ENCODE measurements at regions not wholly inside any gene's neighbourhood (a gene's known extent, or its start where the extent isn't known, plus 50 kb on each side); places are given as distances from the start of the nearest gene placed in this dataset.

GRCh38 chr6:148166339-148166968 is 176.2 kb upstream of the SASH1 start:
- Histone ChIP-seq H3K4me3 (ENCODE audit: insufficient read length, low read depth) (no peak overlapping the region), H3K9ac (ENCODE audit: insufficient read length, low read depth) (no peak overlapping the region), H3K36me3 (ENCODE audit: insufficient read depth, insufficient read length, low read length) (no peaks in the 10 kb centered on the region), H3K4me1 (ENCODE audit: insufficient read depth, insufficient read length) (no peaks in the 10 kb centered on the region), H3K9me3 (ENCODE audit: insufficient read depth, low read length) (no peaks in the 10 kb centered on the region), H3K27me3 (ENCODE audit: insufficient read depth, insufficient read length) (no peaks in the 10 kb centered on the region)
- TF ChIP-seq ZNF274 (IDR thresholded peaks at IDR 0.05; ENCODE audit: low read depth, low read length) (no peak), SUZ12 (IDR thresholded peaks at IDR 0.05; ENCODE audit: extremely low read depth, insufficient read depth, insufficient read length) (no peak), YY1 (IDR thresholded peaks at IDR 0.05; ENCODE audit: insufficient read depth, insufficient read length) (no peak)
- peak; percentile 18 for DNase-seq (ENCODE audit: low read depth, low spot score)

- DNase-seq (ENCODE audit: low read depth, low spot score), result no peak
- no peaks in the 10 kb centered on the region for H3K9me3 ChIP-seq (ENCODE audit: insufficient read depth, low read length)
- no peaks in the 10 kb centered on the region for H3K4me1 ChIP-seq (ENCODE audit: insufficient read depth, insufficient read length)
- TF ChIP-seq YY1 (IDR thresholded peaks at IDR 0.05; ENCODE audit: insufficient read depth, insufficient read length), result no peak
- no peak for TF ChIP-seq SUZ12 (IDR thresholded peaks at IDR 0.05; ENCODE audit: extremely low read depth, insufficient read depth, insufficient read length)
- TF ChIP-seq ZNF274 (IDR thresholded peaks at IDR 0.05; ENCODE audit: low read depth, low read length), result no peak
- no peaks in the 10 kb centered on the region for H3K27me3 ChIP-seq (ENCODE audit: insufficient read depth, insufficient read length)
- H3K36me3 ChIP-seq (ENCODE audit: insufficient read depth, insufficient read length, low read length), result no peaks in the 10 kb centered on the region
- H3K9ac ChIP-seq (ENCODE audit: insufficient read length, low read depth), result no peak overlapping the region
- no peak overlapping the region for H3K4me3 ChIP-seq (ENCODE audit: insufficient read length, low read depth)
These were observed 172.9 kb upstream of the SASH1 start for GRCh38 chr6:148169706-148170105.

- Histone ChIP-seq H3K9ac (ENCODE audit: insufficient read length, low read depth) (no peak overlapping the region), H3K9me3 (ENCODE audit: insufficient read depth, low read length) (no peaks in the 10 kb centered on the region), H3K27me3 (ENCODE audit: insufficient read depth, insufficient read length) (no peaks in the 10 kb centered on the region), H3K36me3 (ENCODE audit: insufficient read depth, insufficient read length, low read length) (no peaks in the 10 kb centered on the region), H3K4me1 (ENCODE audit: insufficient read depth, insufficient read length) (no peaks in the 10 kb centered on the region), H3K4me3 (ENCODE audit: insufficient read length, low read depth) (no peak overlapping the region)
- no peak for DNase-seq (ENCODE audit: low read depth, low spot score)
- TF ChIP-seq SUZ12 (IDR thresholded peaks at IDR 0.05; ENCODE audit: extremely low read depth, insufficient read depth, insufficient read length) (no peak), YY1 (IDR thresholded peaks at IDR 0.05; ENCODE audit: insufficient read depth, insufficient read length) (no peak)
These were observed 172.4 kb upstream of the SASH1 start for GRCh38 chr6:148170286-148170685.

- H3K9ac ChIP-seq (ENCODE audit: insufficient read length, low read depth), result no peak overlapping the region
- TF ChIP-seq ZNF274 (IDR thresholded peaks at IDR 0.05; ENCODE audit: low read depth, low read length) (no peak), YY1 (IDR thresholded peaks at IDR 0.05; ENCODE audit: insufficient read depth, insufficient read length) (no peak)
- no peaks in the 10 kb centered on the region for H3K27me3 ChIP-seq (ENCODE audit: insufficient read depth, insufficient read length)
- no peak for DNase-seq (ENCODE audit: low read depth, low spot score)
- no peak overlapping the region for H3K4me3 ChIP-seq (ENCODE audit: insufficient read length, low read depth)
- H3K36me3 ChIP-seq (ENCODE audit: insufficient read depth, insufficient read length, low read length), result no peaks in the 10 kb centered on the region
- H3K4me1 ChIP-seq (ENCODE audit: insufficient read depth, insufficient read length), result no peaks in the 10 kb centered on the region
- H3K9me3 ChIP-seq (ENCODE audit: insufficient read depth, low read length), result no peaks in the 10 kb centered on the region
These were observed 169.1 kb upstream of the SASH1 start for GRCh38 chr6:148173548-148173947.

- no peaks in the 10 kb centered on the region for H3K9me3 ChIP-seq (ENCODE audit: insufficient read depth, low read length)
- H3K36me3 ChIP-seq (ENCODE audit: insufficient read depth, insufficient read length, low read length), result no peaks in the 10 kb centered on the region
- no peak for TF ChIP-seq ZNF274 (IDR thresholded peaks at IDR 0.05; ENCODE audit: low read depth, low read length)
- no peak for TF ChIP-seq SUZ12 (IDR thresholded peaks at IDR 0.05; ENCODE audit: extremely low read depth, insufficient read depth, insufficient read length)
- no peak for TF ChIP-seq YY1 (IDR thresholded peaks at IDR 0.05; ENCODE audit: insufficient read depth, insufficient read length)
- H3K27me3 ChIP-seq (ENCODE audit: insufficient read depth, insufficient read length), result no peaks in the 10 kb centered on the region
- DNase-seq (ENCODE audit: low read depth, low spot score), result no peak
- no peak overlapping the region for H3K4me3 ChIP-seq (ENCODE audit: insufficient read length, low read depth)
- no peak overlapping the region for H3K9ac ChIP-seq (ENCODE audit: insufficient read length, low read depth)
- H3K4me1 ChIP-seq (ENCODE audit: insufficient read depth, insufficient read length), result no peaks in the 10 kb centered on the region
These were observed 167.0 kb upstream of the SASH1 start for GRCh38 chr6:148175550-148176188.

- Histone ChIP-seq H3K9ac (ENCODE audit: insufficient read length, low read depth) (no peak overlapping the region), H3K4me3 (ENCODE audit: insufficient read length, low read depth) (no peak overlapping the region), H3K27me3 (ENCODE audit: insufficient read depth, insufficient read length) (no peaks in the 10 kb centered on the region), H3K9me3 (ENCODE audit: insufficient read depth, low read length) (no peaks in the 10 kb centered on the region), H3K4me1 (ENCODE audit: insufficient read depth, insufficient read length) (no peaks in the 10 kb centered on the region), H3K36me3 (ENCODE audit: insufficient read depth, insufficient read length, low read length) (no peaks in the 10 kb centered on the region)
- TF ChIP-seq YY1 (IDR thresholded peaks at IDR 0.05; ENCODE audit: insufficient read depth, insufficient read length) (no peak), ZNF274 (IDR thresholded peaks at IDR 0.05; ENCODE audit: low read depth, low read length) (no peak), SUZ12 (IDR thresholded peaks at IDR 0.05; ENCODE audit: extremely low read depth, insufficient read depth, insufficient read length) (no peak)
- peak; percentile 44 for DNase-seq (ENCODE audit: low read depth, low spot score)
These were observed 164.9 kb upstream of the SASH1 start for GRCh38 chr6:148177589-148178233.

- no peak for DNase-seq (ENCODE audit: low read depth, low spot score)
- no peak overlapping the region for H3K9ac ChIP-seq (ENCODE audit: insufficient read length, low read depth)
- no peaks in the 10 kb centered on the region for H3K4me1 ChIP-seq (ENCODE audit: insufficient read depth, insufficient read length)
- no peaks in the 10 kb centered on the region for H3K9me3 ChIP-seq (ENCODE audit: insufficient read depth, low read length)
- no peak overlapping the region for H3K4me3 ChIP-seq (ENCODE audit: insufficient read length, low read depth)
- no peaks in the 10 kb centered on the region for H3K27me3 ChIP-seq (ENCODE audit: insufficient read depth, insufficient read length)
- TF ChIP-seq ZNF274 (IDR thresholded peaks at IDR 0.05; ENCODE audit: low read depth, low read length) (no peak), YY1 (IDR thresholded peaks at IDR 0.05; ENCODE audit: insufficient read depth, insufficient read length) (no peak), SUZ12 (IDR thresholded peaks at IDR 0.05; ENCODE audit: extremely low read depth, insufficient read depth, insufficient read length) (no peak)
- H3K36me3 ChIP-seq (ENCODE audit: insufficient read depth, insufficient read length, low read length), result no peaks in the 10 kb centered on the region
These were observed 162.9 kb upstream of the SASH1 start for GRCh38 chr6:148179786-148180185.

All from NT2/D1 (cell line).